HG03159 (cell line): ENCODE measurements at regions not wholly inside any gene's neighbourhood (a gene's known extent, or its start where the extent isn't known, plus 50 kb on each side); places are given as distances from the start of the nearest gene placed in this dataset.
"Not testable (repeated sequence)": the region's sequence is repeated elsewhere in the genome, so short reads cannot be mapped to it uniquely, and the experiment has no call there.

ENCODE experiments used
- ATAC-seq: cut with Tn5 transposase; IDR thresholded peaks from one replicate; pipeline ENCODE4 v1.9.1; 2021; ENCODE audit warnings: mild to moderate bottlenecking, moderate library complexity; ENCODE audit not compliant: unreplicated experiment

GRCh38 chr3:106908181-106908938 is 468.9 kb upstream of the CCDC54 start:
- no peak for ATAC-seq

- ATAC-seq = no peak
Observed at GRCh38 chr3:106913111-106913698, 464.0 kb upstream of the CCDC54 start.

GRCh38 chr3:106913966-106914365 is 463.3 kb upstream of the CCDC54 start:
- ATAC-seq = no peak

- ATAC-seq = no peak
Observed at GRCh38 chr3:106920609-106921008, 456.6 kb upstream of the CCDC54 start.

- ATAC-seq = no peak
Observed at GRCh38 chr3:106929081-106929480, 448.2 kb upstream of the CCDC54 start.

GRCh38 chr3:106930086-106930485 is 447.2 kb upstream of the CCDC54 start:
- no peak for ATAC-seq

- no peak for ATAC-seq
Observed at GRCh38 chr3:106931904-106932303, 445.3 kb upstream of the CCDC54 start.

GRCh38 chr3:106936337-106936736 is 440.9 kb upstream of the CCDC54 start:
- ATAC-seq = no peak

- no peak for ATAC-seq
Observed at GRCh38 chr3:106942051-106942450, 435.2 kb upstream of the CCDC54 start.

GRCh38 chr3:106943071-106943470 is 434.2 kb upstream of the CCDC54 start:
- ATAC-seq = no peak

- no peak for ATAC-seq
Observed at GRCh38 chr3:106945435-106945834, 431.8 kb upstream of the CCDC54 start.

- ATAC-seq = no peak
Observed at GRCh38 chr3:106946866-106947265, 430.4 kb upstream of the CCDC54 start.

- no peak for ATAC-seq
Observed at GRCh38 chr3:106957029-106957428, 420.2 kb upstream of the CCDC54 start.

- no peak for ATAC-seq
Observed at GRCh38 chr3:106962993-106963392, 414.2 kb upstream of the CCDC54 start.

GRCh38 chr3:106963442-106963841 is 413.8 kb upstream of the CCDC54 start:
- no peak for ATAC-seq

GRCh38 chr3:106965307-106965706 is 411.9 kb upstream of the CCDC54 start:
- no peak for ATAC-seq

- ATAC-seq = no peak
Observed at GRCh38 chr3:106969596-106969995, 407.6 kb upstream of the CCDC54 start.

GRCh38 chr3:106981392-106981791 is 395.8 kb upstream of the CCDC54 start:
- ATAC-seq = no peak

- ATAC-seq = no peak
Observed at GRCh38 chr3:106985721-106986120, 391.5 kb upstream of the CCDC54 start.

- not testable (repeated sequence) for ATAC-seq
Observed at GRCh38 chr3:106998841-106999682, 378.2 kb upstream of the CCDC54 start.

GRCh38 chr3:107001635-107002034 is 375.6 kb upstream of the CCDC54 start:
- ATAC-seq = no peak

GRCh38 chr3:107005352-107005751 is 371.9 kb upstream of the CCDC54 start:
- not testable (repeated sequence) for ATAC-seq
